Chondrocyte (in vitro differentiated cells): ENCODE measurements at regions not wholly inside any gene's neighbourhood (a gene's known extent, or its start where the extent isn't known, plus 50 kb on each side); places are given as distances from the start of the nearest gene placed in this dataset.

Source experiments
- DNase-seq: peaks from one replicate; pipeline ENCODE4 v3.0.0; 2021; ENCODE audit warnings: mixed read lengths, low spot score
- H3K27ac Mint-ChIP-seq: one replicate; pipeline ENCODE4 v1.8.0; 2021; ENCODE audit warnings: mild to moderate bottlenecking, moderate library complexity, mixed read lengths; ENCODE audit not compliant: unreplicated experiment
- H3K27me3 Mint-ChIP-seq: 2 replicates; pipeline ENCODE4 v1.8.0; 2021; ENCODE audit warnings: low read depth, mixed read lengths
- H3K36me3 Mint-ChIP-seq: 2 replicates; pipeline ENCODE4 v1.8.0; 2021; ENCODE audit warnings: low read depth, mixed read lengths
- H3K4me1 Mint-ChIP-seq: 2 replicates; pipeline ENCODE4 v1.8.0; 2021; ENCODE audit warnings: low read depth, mild to moderate bottlenecking, mixed read lengths
- H3K4me3 Mint-ChIP-seq: one replicate; pipeline ENCODE4 v1.8.0; 2021; ENCODE audit warnings: mild to moderate bottlenecking, moderate library complexity, mixed read lengths; ENCODE audit not compliant: unreplicated experiment
- H3K9me3 Mint-ChIP-seq: 2 replicates; pipeline ENCODE4 v1.8.0; 2021; ENCODE audit warnings: low read depth, mixed read lengths
- TF ChIP-seq, protein P1 (sequence below): fragments of 200-600 bp; sonication (generic); IDR thresholded peaks from 2 replicates; pipeline ENCODE4 v1.5.0; 2021; ENCODE audit warnings: antibody characterized with exemption, mild to moderate bottlenecking, moderate library complexity

DNA sequence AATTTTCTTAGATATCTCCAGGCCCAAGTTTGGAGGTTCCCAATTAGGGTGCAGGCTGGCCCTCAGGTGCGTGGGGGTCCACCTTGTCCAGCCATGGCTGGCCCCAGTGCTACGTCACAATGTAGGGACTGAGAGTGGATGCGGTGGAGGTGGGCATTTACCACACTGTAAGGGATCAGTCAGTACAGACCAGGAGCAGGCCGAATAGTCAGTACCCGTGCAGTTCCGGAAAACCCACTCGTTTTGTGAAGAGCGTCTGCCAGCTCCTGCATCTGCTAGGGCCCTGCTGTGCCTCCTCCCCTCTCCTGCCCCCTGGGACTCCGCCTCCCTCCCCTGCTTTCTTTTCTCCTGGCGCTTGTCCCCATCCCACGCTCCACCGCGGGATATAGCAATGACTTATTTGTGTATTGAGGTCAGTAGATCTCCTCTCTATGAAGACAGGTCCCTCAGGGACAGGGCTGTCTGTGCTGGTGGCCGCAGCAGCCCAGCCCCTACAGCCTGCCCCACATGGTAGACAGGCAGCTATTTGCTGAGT lies 50.4 kb upstream of the SEPTIN5 start:
- H3K4me1 Mint-ChIP-seq: peaks cover 81% of the 10 kb centered on the region

DNA sequence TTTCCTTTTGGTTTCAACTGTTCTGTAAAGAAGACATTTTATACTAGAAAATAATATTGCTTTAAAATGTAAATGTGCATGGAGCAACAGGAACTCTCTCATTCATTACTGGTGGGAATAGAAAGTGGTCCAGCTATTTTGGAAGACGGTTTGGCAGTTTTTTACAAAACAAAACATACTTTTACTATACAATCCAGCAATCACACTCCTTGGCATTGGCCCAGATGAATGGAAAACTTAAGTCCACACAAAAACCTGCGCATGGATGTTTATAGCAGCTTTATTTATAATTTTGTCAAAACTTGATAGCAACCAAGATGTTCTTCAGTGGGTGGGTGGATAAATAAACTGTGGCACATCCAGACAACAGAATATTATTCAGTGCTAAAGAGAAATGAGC lies 49.9 kb upstream of the SEPTIN5 start:
- Mint-ChIP-seq H3K4me3 (peak overlapping the region; percentile 76), H3K27me3 (no peaks in the 10 kb centered on the region), H3K27ac (peak overlapping the region; percentile 99), H3K4me1 (peaks cover 87% of the 10 kb centered on the region), H3K9me3 (no peaks in the 10 kb centered on the region), H3K36me3 (no peaks in the 10 kb centered on the region)
- TF ChIP-seq, protein P1, sequence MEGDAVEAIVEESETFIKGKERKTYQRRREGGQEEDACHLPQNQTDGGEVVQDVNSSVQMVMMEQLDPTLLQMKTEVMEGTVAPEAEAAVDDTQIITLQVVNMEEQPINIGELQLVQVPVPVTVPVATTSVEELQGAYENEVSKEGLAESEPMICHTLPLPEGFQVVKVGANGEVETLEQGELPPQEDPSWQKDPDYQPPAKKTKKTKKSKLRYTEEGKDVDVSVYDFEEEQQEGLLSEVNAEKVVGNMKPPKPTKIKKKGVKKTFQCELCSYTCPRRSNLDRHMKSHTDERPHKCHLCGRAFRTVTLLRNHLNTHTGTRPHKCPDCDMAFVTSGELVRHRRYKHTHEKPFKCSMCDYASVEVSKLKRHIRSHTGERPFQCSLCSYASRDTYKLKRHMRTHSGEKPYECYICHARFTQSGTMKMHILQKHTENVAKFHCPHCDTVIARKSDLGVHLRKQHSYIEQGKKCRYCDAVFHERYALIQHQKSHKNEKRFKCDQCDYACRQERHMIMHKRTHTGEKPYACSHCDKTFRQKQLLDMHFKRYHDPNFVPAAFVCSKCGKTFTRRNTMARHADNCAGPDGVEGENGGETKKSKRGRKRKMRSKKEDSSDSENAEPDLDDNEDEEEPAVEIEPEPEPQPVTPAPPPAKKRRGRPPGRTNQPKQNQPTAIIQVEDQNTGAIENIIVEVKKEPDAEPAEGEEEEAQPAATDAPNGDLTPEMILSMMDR: no peak
- DNase-seq: no peak

More for the DNA sequence above, 50.4 kb upstream of the SEPTIN5 start:
- Mint-ChIP-seq H3K9me3 (no peaks in the 10 kb centered on the region), H3K27ac (peak overlapping the region; percentile 99), H3K4me3 (peak overlapping the region; percentile 76), H3K27me3 (no peaks in the 10 kb centered on the region), H3K36me3 (no peaks in the 10 kb centered on the region)
- TF ChIP-seq, protein P1: no peak
- DNase-seq: no peak
